Adrenal gland (tissue), 5 donors: ENCODE measurements at regions not wholly inside any gene's neighbourhood (a gene's known extent, or its start where the extent isn't known, plus 50 kb on each side); places are given as distances from the start of the nearest gene placed in this dataset.

ENCODE experiments used
- POLR2A ChIP-seq, 2 donors: fragments of 450-650 bp; IDR thresholded peaks; one replicate each; pipeline ENCODE4 v1.6.1; 2017; ENCODE audit warnings: antibody characterized with exemption in 2 of 2, mild to moderate bottlenecking in 2 of 2, moderate library complexity in 1 of 2
- TF ChIP-seq, protein P1 (sequence below), 6 experiments: fragments of 450-650 bp in 4 of 6; fragments of 200-600 bp in 2 of 6; sonication (generic) in 1 of 6; IDR thresholded peaks; 1 replicate in 5 of 6; 2 replicates in 1 of 6; pipeline versions ENCODE4 v1.5.1 to v1.8.0; 2016 to 2021; ENCODE audit warnings: antibody characterized with exemption in 6 of 6, mild to moderate bottlenecking in 2 of 6, moderate library complexity in 1 of 6
- donor health status: DM: no; HTN: no; CAD: no.

DNA sequence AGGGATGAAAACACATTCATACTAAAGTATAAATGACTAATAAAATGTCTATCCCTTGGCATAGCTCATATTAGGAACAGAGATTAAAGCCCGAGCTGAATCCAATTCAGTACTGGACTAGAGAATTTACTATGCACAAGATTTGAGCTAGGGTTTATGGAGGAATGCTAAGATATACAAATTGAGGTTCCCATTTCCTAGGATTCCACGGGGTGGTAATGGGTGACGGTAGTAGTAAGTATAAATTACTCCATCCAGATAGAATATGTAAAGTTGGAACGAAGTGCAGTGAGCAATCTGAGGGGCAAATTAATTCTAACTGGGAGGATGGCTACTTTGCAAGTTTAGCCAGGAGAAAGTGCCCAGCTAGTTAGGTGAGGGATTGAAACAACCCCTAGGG, 156.5 kb downstream of the GAS1 start:
- TF ChIP-seq, protein P1, sequence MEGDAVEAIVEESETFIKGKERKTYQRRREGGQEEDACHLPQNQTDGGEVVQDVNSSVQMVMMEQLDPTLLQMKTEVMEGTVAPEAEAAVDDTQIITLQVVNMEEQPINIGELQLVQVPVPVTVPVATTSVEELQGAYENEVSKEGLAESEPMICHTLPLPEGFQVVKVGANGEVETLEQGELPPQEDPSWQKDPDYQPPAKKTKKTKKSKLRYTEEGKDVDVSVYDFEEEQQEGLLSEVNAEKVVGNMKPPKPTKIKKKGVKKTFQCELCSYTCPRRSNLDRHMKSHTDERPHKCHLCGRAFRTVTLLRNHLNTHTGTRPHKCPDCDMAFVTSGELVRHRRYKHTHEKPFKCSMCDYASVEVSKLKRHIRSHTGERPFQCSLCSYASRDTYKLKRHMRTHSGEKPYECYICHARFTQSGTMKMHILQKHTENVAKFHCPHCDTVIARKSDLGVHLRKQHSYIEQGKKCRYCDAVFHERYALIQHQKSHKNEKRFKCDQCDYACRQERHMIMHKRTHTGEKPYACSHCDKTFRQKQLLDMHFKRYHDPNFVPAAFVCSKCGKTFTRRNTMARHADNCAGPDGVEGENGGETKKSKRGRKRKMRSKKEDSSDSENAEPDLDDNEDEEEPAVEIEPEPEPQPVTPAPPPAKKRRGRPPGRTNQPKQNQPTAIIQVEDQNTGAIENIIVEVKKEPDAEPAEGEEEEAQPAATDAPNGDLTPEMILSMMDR (IDR thresholded peaks at IDR 0.05) = no peak
- TF ChIP-seq POLR2A (IDR thresholded peaks at IDR 0.05) = no peak
